IMR-90 (cell line): ENCODE measurements at regions not wholly inside any gene's neighbourhood (a gene's known extent, or its start where the extent isn't known, plus 50 kb on each side); places are given as distances from the start of the nearest gene placed in this dataset.

Experiments
- ATAC-seq: fragments of 200-7000 bp; cut with Tn5 transposase; 2 replicates; pipeline ENCODE4 v1.9.1; 2020; ENCODE audit warnings: low read depth, mild to moderate bottlenecking, moderate library complexity
- BruUV-seq: library from RNA; stranded (reverse); fragments of 400-500 nt; replicated peaks from 2 replicates; lab custom pipeline; 2021; lab: Mats Ljungman, UMichigan
- CTCF ChIA-PET: fragments of 300-600 bp; formaldehyde crosslinking; extraction: SDS; loops from one replicate; lab custom pipeline; 2021; ENCODE audit warnings: antibody characterized with exemption; lab: Yijun Ruan, JAX
- POLR2A ChIA-PET: fragments of 300-600 bp; sonication (Branson Sonifier 250); formaldehyde crosslinking; loops from one replicate; lab custom pipeline; 2022; ENCODE audit warnings: antibody characterized with exemption; ENCODE audit not compliant: unreplicated experiment; lab: Charles Lee
- DNase-seq: peaks from one replicate; pipeline ENCODE4 v3.0.0; 2013
- H2AFZ ChIP-seq: replicated peaks from 2 replicates; pipeline ENCODE3; 2013; ENCODE audit warnings: low read length, mild to moderate bottlenecking; ENCODE audit not compliant: poor library complexity
- H2AK5ac ChIP-seq: 2 replicates; pipeline ENCODE4 v1.6.1; 2013; ENCODE audit warnings: low read depth, low read length, inconsistent platforms
- H2AK9ac ChIP-seq: replicated peaks from 2 replicates; pipeline ENCODE3; 2013; ENCODE audit warnings: mild to moderate bottlenecking, low read depth, low read length, moderate library complexity; ENCODE audit not compliant: poor library complexity
- H2BK120ac ChIP-seq: 2 replicates; pipeline ENCODE4 v1.6.1; 2013; ENCODE audit warnings: low read depth, low read length, inconsistent platforms
- H2BK15ac ChIP-seq: 3 replicates; pipeline ENCODE4 v1.6.1; 2013; ENCODE audit warnings: low read depth, low read length, inconsistent platforms
- H2BK20ac ChIP-seq: 2 replicates; pipeline ENCODE4 v1.6.1; 2013; ENCODE audit warnings: low read depth, mild to moderate bottlenecking, inconsistent platforms, low read length, moderate library complexity
- H2BK5ac ChIP-seq: 2 replicates; pipeline ENCODE4 v1.6.1; 2013; ENCODE audit warnings: mild to moderate bottlenecking, low read depth, low read length, inconsistent platforms; ENCODE audit not compliant: poor library complexity, severe bottlenecking
- H3K14ac ChIP-seq: replicated peaks from 2 replicates; pipeline ENCODE4 v1.6.1; 2013; ENCODE audit warnings: low read depth, low read length, inconsistent platforms
- H3K18ac ChIP-seq: 2 replicates; pipeline ENCODE4 v1.6.1; 2013; ENCODE audit warnings: low read depth, low read length, control low read depth
- H3K23ac ChIP-seq: 2 replicates; pipeline ENCODE4 v1.6.1; 2013; ENCODE audit warnings: low read depth, low read length, inconsistent platforms
- H3K27ac ChIP-seq: 2 replicates; pipeline ENCODE4 v1.5.1; 2013; ENCODE audit warnings: mild to moderate bottlenecking, control low read depth, low read length; ENCODE audit not compliant: insufficient read depth
- H3K27me3 ChIP-seq: 2 replicates; pipeline ENCODE4 v1.6.1; 2013; ENCODE audit warnings: low read length; ENCODE audit not compliant: control insufficient read depth, insufficient read depth
- H3K36me3 ChIP-seq: 2 replicates; pipeline ENCODE4 v1.6.1; 2013; ENCODE audit warnings: low read length, mixed read lengths; ENCODE audit not compliant: control insufficient read depth, insufficient read depth
- H3K4ac ChIP-seq: 2 replicates; pipeline ENCODE4 v1.6.1; 2013; ENCODE audit warnings: low read depth, low read length, inconsistent platforms
- H3K4me1 ChIP-seq: 2 replicates; pipeline ENCODE4 v1.6.1; 2013; ENCODE audit warnings: low read length, mixed read lengths; ENCODE audit not compliant: control insufficient read depth, insufficient read depth
- H3K4me2 ChIP-seq: 2 replicates; pipeline ENCODE4 v1.6.1; 2013; ENCODE audit warnings: low read depth, mild to moderate bottlenecking, control low read depth, low read length, moderate library complexity
- H3K4me3 ChIP-seq: 2 replicates; pipeline ENCODE4 v1.5.1; 2013; ENCODE audit warnings: low read depth, mild to moderate bottlenecking, control low read depth, low read length, moderate library complexity; ENCODE audit not compliant: insufficient read depth
- H3K56ac ChIP-seq: 2 replicates; pipeline ENCODE4 v1.6.1; 2013; ENCODE audit warnings: low read length, inconsistent platforms; ENCODE audit not compliant: insufficient read depth; ENCODE audit errors: extremely low read depth
- H3K79me1 ChIP-seq, 2 experiments: 2 replicates each; pipeline ENCODE4 v1.6.1; 2013; ENCODE audit warnings: low read length in 2 of 2, inconsistent platforms in 1 of 2, low read depth in 1 of 2
- H3K9ac ChIP-seq: 2 replicates; pipeline ENCODE4 v1.6.1; 2013; ENCODE audit warnings: low read depth, low read length, control low read depth
- H3K9me1 ChIP-seq: 2 replicates; pipeline ENCODE4 v1.6.1; 2013; ENCODE audit warnings: low read length, inconsistent platforms; ENCODE audit not compliant: insufficient read depth
- H3K9me3 ChIP-seq: 2 replicates; pipeline ENCODE4 v1.6.1; 2013; ENCODE audit warnings: low read length; ENCODE audit not compliant: control insufficient read depth, insufficient read depth
- H4K20me1 ChIP-seq: 2 replicates; pipeline ENCODE4 v1.6.1; 2013; ENCODE audit warnings: low read length, inconsistent platforms; ENCODE audit not compliant: insufficient read depth
- H4K5ac ChIP-seq: 2 replicates; pipeline ENCODE4 v1.6.1; 2013; ENCODE audit warnings: mild to moderate bottlenecking, low read depth, low read length, control low read depth
- H4K8ac ChIP-seq, 2 experiments: 2 replicates each; pipeline ENCODE4 v1.6.1; 2013; ENCODE audit warnings: low read depth in 2 of 2, low read length in 2 of 2, control low read depth in 1 of 2, inconsistent platforms in 1 of 2
- H4K91ac ChIP-seq: 2 replicates; pipeline ENCODE4 v1.6.1; 2013; ENCODE audit warnings: low read depth, low read length, inconsistent platforms; ENCODE audit not compliant: insufficient read depth
- BHLHE40 ChIP-seq: fragments of 150-350 bp; IDR thresholded peaks from 2 replicates; pipeline ENCODE4 v1.6.1; 2016; ENCODE audit warnings: mild to moderate bottlenecking, low read depth, low read length
- CEBPB ChIP-seq: IDR thresholded peaks from 2 replicates; pipeline ENCODE4 v1.6.1; 2012; ENCODE audit warnings: low read depth, low read length, improper control_type of control experiment
- CHD1 ChIP-seq: IDR thresholded peaks from 2 replicates; pipeline ENCODE4 v1.6.1; 2012; ENCODE audit warnings: low read depth, low read length, improper control_type of control experiment
- ELK1 ChIP-seq: fragments of 150-350 bp; IDR thresholded peaks from 2 replicates; pipeline ENCODE4 v1.6.1; 2016; ENCODE audit warnings: low read depth, mild to moderate bottlenecking, low read length, moderate library complexity, borderline replicate concordance
- FOS ChIP-seq: fragments of 150-350 bp; IDR thresholded peaks from 2 replicates; pipeline ENCODE4 v1.6.1; 2016; ENCODE audit warnings: low read depth, low read length
- MAFK ChIP-seq: IDR thresholded peaks from 2 replicates; pipeline ENCODE4 v1.6.1; 2012; ENCODE audit warnings: low read depth, low read length, improper control_type of control experiment
- MAZ ChIP-seq: IDR thresholded peaks from 2 replicates; pipeline ENCODE4 v1.6.1; 2012; ENCODE audit warnings: low read depth, mild to moderate bottlenecking, low read length, improper control_type of control experiment, moderate library complexity, borderline replicate concordance
- MXI1 ChIP-seq: IDR thresholded peaks from 2 replicates; pipeline ENCODE4 v1.6.1; 2012; ENCODE audit warnings: low read depth, mild to moderate bottlenecking, low read length, moderate library complexity, borderline replicate concordance
- NFE2L2 ChIP-seq: fragments of 150-350 bp; IDR thresholded peaks from 2 replicates; pipeline ENCODE4 v1.6.1; 2016; ENCODE audit warnings: low read depth, mild to moderate bottlenecking, low read length
- POLR2A ChIP-seq: IDR thresholded peaks from 2 replicates; pipeline ENCODE4 v1.6.1; 2012; ENCODE audit warnings: mild to moderate bottlenecking, low read depth, low read length
- RAD21 ChIP-seq: IDR thresholded peaks from 2 replicates; pipeline ENCODE4 v1.6.1; 2012; ENCODE audit warnings: low read length, improper control_type of control experiment
- RCOR1 ChIP-seq: IDR thresholded peaks from 2 replicates; pipeline ENCODE4 v1.6.1; 2012; ENCODE audit warnings: mild to moderate bottlenecking, low read length, improper control_type of control experiment; ENCODE audit not compliant: insufficient replicate concordance
- RFX5 ChIP-seq: IDR thresholded peaks from 2 replicates; pipeline ENCODE4 v1.8.0; 2012; ENCODE audit warnings: low read depth, mild to moderate bottlenecking, low read length, moderate library complexity
- SMC3 ChIP-seq: fragments of 150-350 bp; IDR thresholded peaks from 2 replicates; pipeline ENCODE4 v1.6.1; 2016; ENCODE audit warnings: low read depth, mild to moderate bottlenecking, antibody characterized with exemption, low read length, moderate library complexity
- WGBS, 2 experiments: methylation state at CpG; one replicate each; pipeline versions ENCODE4 v1.1.5 to v1.1.7; 2013; ENCODE audit warnings: missing lambda C conversion rate in 2 of 2; ENCODE audit not compliant: insufficient read length in 1 of 2; ENCODE audit errors: extremely low coverage in 2 of 2; 5-methylcytosine and 5-hydroxymethylcytosine counted together
- dilution Hi-C: fragments of 300-500 bp; cut with HindIII; formaldehyde crosslinking; loops from one replicate; pipeline ENCODE4 v1.14.3; 2018; ENCODE audit warnings: low sequenced_read_pairs; ENCODE audit not compliant: unreplicated experiment
- in situ Hi-C: fragments of 300-500 bp; cut with MboI; formaldehyde crosslinking; loops from 3 replicates; pipeline ENCODE4 v1.14.3; 2019; ENCODE audit warnings: low sequenced_read_pairs, inconsistent platforms, mixed read lengths
- intact Hi-C: fragments of 100-400 bp; cut with micrococcal nuclease; formaldehyde crosslinking; loops from 2 replicates; pipeline ENCODE4 v1.10.0; 2022
- TF ChIP-seq, protein P1 (sequence below): fragments of 150-350 bp; IDR thresholded peaks from 2 replicates; pipeline ENCODE4 v1.6.1; 2017; ENCODE audit warnings: mild to moderate bottlenecking, antibody characterized with exemption, low read length, low read depth
- TF ChIP-seq, protein P2 (sequence below): conservative IDR thresholded peaks from 2 replicates; pipeline ENCODE4 v1.5.1; 2012; ENCODE audit warnings: mild to moderate bottlenecking, low read depth, low read length, improper control_type of control experiment

GRCh38 chr14:25101276-25101675, 51.3 kb upstream of the STXBP6 start:
- in situ Hi-C loops (no loop called here), dilution Hi-C loops (no loop called here), intact Hi-C loops (no loop called here)
- H3K9me1 ChIP-seq: no peaks in the 10 kb centered on the region
- no peaks in the 10 kb centered on the region for H4K20me1 ChIP-seq
- H3K4me2 ChIP-seq: no peak overlapping the region
- no peaks in the 10 kb centered on the region for H3K36me3 ChIP-seq
- DNase-seq (no peak), ATAC-seq (no peak)
- TF ChIP-seq, protein P1, sequence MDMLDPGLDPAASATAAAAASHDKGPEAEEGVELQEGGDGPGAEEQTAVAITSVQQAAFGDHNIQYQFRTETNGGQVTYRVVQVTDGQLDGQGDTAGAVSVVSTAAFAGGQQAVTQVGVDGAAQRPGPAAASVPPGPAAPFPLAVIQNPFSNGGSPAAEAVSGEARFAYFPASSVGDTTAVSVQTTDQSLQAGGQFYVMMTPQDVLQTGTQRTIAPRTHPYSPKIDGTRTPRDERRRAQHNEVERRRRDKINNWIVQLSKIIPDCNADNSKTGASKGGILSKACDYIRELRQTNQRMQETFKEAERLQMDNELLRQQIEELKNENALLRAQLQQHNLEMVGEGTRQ: no peak
- TF ChIP-seq RFX5: no peak
- no peak for TF ChIP-seq POLR2A
- TF ChIP-seq, protein P2, sequence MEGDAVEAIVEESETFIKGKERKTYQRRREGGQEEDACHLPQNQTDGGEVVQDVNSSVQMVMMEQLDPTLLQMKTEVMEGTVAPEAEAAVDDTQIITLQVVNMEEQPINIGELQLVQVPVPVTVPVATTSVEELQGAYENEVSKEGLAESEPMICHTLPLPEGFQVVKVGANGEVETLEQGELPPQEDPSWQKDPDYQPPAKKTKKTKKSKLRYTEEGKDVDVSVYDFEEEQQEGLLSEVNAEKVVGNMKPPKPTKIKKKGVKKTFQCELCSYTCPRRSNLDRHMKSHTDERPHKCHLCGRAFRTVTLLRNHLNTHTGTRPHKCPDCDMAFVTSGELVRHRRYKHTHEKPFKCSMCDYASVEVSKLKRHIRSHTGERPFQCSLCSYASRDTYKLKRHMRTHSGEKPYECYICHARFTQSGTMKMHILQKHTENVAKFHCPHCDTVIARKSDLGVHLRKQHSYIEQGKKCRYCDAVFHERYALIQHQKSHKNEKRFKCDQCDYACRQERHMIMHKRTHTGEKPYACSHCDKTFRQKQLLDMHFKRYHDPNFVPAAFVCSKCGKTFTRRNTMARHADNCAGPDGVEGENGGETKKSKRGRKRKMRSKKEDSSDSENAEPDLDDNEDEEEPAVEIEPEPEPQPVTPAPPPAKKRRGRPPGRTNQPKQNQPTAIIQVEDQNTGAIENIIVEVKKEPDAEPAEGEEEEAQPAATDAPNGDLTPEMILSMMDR: no peak
- TF ChIP-seq CHD1: no peak
- TF ChIP-seq MAZ: no peak
- no peak for TF ChIP-seq BHLHE40
- no peak for TF ChIP-seq SMC3
- no peak for TF ChIP-seq NFE2L2
- TF ChIP-seq CEBPB: no peak
- no peak for TF ChIP-seq MXI1
- no peak for TF ChIP-seq ELK1
- TF ChIP-seq RCOR1: no peak
- TF ChIP-seq MAFK: no peak
- no peak for TF ChIP-seq FOS
- no peak for TF ChIP-seq RAD21
- ChIA-PET POLR2A (no interaction called here), CTCF (no interaction called here)
- H2AK5ac ChIP-seq: no peak overlapping the region
- H4K8ac ChIP-seq: no peak overlapping the region
- no peak overlapping the region for H3K4me3 ChIP-seq
- no peak overlapping the region for H3K4ac ChIP-seq
- no peak overlapping the region for H2AFZ ChIP-seq
- no CpG with 5 or more reads among the region's 2 CpGs for WGBS, 2 experiments
- H2BK120ac ChIP-seq: no peak overlapping the region
- H3K23ac ChIP-seq: no peak overlapping the region
- no peak overlapping the region for H3K14ac ChIP-seq
- no peaks in the 10 kb centered on the region for H3K79me1 ChIP-seq
- no peak overlapping the region for H2BK5ac ChIP-seq
- no TSS peak for BruUV-seq
- H4K5ac ChIP-seq: no peak overlapping the region
- no peak overlapping the region for H4K91ac ChIP-seq
- no peak overlapping the region for H2BK20ac ChIP-seq
- no peak overlapping the region for H2BK15ac ChIP-seq
- H3K27me3 ChIP-seq: no peaks in the 10 kb centered on the region
- no peak overlapping the region for H3K9ac ChIP-seq
- no peak overlapping the region for H3K27ac ChIP-seq
- H2AK9ac ChIP-seq: no peak overlapping the region
- no peak overlapping the region for H3K18ac ChIP-seq
- H3K56ac ChIP-seq: no peak overlapping the region
- H3K9me3 ChIP-seq: no peaks in the 10 kb centered on the region
- 0 out of 2 replicates have a peak, but pooled peaks cover 1% of the 10 kb centered on the region for H3K4me1 ChIP-seq
